SIG-M5 treated with dmso at 0.1 percent for 504 hours (cell line): ENCODE measurements at regions not wholly inside any gene's neighbourhood (a gene's known extent, or its start where the extent isn't known, plus 50 kb on each side); places are given as distances from the start of the nearest gene placed in this dataset.

ENCODE experiments used
- DNase-seq: peaks from one replicate; lab custom pipeline; 2025; ENCODE audit not compliant: unreplicated experiment; lab: John Stamatoyannopoulos, UW

DNA sequence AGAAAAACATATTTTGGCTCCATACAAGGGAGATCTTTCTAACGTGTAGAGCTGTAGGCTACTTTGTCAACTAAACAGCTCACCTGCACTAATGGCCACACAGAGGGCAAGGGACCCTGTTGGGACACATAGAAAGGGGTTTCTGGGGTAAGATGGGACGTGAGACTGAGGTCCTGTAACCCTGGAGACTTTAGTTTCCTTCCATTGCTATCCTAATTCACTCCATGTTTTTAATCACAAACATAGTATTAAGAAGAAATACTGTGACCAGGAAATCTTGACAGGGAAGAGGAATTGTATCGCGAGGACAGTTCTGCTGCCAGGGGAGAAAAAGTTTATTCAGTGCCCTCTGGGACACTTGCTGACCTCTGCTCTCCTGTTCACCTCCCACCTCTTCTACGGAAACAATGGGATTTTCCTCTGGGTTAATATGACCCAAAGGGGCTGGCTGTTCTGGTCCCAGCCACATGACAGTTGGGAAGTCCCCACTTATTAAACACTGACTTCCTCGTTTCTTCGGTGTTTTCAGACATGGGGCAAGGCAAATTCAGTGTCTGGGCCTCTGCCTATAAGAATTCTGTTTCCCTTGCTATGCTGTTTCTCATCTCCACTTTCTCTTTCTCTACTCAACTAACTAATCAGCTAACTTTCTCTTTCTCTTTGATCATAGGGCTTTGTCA lies 106.9 kb upstream of the SEMA6A start:
- no peak for DNase-seq

- DNase-seq = no peak
These were observed 100.9 kb upstream of the SEMA6A start for GRCh38 chr5:116675626-116675910.

DNA sequence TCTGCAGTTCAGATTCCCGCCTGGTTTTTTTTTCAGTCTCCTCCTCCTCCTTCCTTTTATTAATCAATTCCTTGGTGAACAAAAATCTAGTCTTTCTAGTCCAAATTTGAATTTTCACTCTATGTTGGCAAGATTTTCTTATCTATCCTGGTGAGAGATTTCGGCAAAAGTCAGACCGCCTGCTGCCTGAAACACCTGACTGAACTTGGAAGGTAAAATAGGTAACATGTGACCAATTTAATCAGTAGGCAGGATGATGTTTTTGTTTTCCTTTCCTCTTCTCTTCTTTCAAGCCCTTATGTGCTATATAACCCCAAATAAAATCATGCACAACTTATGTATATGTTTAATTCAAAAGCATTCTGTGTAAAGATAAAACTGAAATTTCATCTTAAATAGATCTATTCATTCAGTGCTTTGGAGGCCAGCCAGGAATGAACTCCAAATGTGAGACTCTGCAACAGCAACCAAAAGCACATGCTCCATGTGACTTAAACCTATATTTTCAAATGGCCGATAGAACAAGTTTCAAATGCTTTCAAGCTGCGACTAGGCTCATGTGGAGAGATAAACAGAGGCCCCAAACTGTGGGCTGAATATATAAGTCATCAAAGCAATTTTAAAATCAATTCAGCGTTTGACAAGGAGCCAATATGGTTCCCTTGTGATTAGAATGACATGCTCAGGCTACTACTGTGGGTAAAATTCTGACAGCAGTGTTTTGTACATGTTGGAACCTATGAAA lies 100.4 kb upstream of the SEMA6A start:
- no peak for DNase-seq

DNA sequence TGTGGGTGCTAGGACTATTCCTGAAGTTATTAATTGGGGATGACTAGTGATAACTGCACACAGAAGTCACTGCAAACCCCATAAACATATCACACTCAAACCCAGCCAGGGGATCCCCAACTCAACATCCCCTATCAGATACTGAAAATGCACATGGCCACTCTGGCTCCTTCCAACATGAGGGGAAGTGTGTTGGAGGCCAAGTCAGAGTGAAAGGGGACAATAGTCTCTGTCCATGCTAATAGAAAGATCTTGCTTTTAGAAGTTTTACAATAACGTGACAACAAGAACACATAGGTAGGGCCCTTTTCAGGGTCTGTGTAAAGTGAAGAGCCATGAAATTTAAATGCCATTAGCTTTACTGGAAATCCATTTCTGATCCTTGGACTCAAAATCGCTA lies 98.8 kb upstream of the SEMA6A start:
- no peak for DNase-seq

GRCh38 chr5:116672203-116672602 lies 97.6 kb upstream of the SEMA6A start:
- no peak for DNase-seq

DNA sequence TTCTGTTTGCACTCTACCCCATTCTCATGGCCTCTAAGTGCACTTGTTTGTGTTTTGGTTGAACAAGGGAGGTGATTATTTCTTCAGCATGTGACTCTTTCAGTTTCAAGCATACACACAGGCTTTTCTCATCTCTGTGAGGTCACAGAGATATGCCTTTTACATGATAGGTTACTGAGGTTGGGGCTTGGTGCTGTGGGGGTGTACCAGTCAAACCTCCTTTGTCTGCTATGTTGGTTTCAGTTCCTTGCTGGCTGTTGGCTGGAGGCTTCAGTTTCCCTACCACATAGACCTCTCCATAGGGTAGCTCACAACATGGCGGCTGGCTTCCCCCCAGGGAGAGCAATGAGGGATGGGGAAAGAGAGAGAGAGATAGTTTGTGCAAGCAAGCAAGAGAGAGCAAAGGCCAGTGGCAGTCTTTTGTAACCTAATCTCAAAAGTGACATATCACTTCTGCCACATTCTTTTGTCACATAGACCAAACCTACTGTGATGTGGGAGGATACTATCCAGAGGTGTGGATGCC lies 96.7 kb upstream of the SEMA6A start:
- no peak for DNase-seq

DNA sequence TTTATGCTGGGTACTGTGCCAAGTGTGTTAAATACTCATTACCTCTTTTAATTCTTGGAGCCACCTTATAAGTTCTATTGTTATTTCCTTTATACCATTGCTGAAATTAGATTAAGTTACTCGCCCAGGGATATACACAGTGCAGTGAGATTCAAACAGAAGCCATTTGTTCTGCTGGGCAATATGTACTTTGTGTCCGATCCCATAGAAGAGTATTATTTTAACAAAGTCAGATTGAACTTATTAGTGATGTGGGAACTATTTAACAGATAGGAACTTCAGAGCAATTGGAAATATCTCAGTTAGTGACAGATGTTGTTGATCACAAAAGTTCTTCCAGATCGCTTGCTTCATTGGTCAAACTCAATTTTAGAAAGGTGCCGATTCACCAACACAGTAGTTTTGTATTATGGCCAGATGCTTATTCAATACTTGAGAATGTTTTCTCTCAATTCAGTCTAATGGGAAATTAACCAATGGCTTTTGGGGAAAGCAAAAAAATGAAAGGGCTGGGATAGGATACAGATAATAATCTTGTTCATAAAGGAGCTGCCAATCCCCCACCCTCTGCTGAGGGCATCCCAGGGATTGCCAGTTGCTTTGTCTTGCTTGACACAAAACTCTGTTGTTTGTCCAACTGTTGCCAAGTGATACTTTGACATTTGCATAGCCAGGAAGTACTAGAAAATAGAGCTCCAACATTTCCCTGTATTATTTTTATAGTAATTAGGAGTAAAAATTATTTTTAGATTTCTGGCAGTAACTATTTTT lies 94.8 kb upstream of the SEMA6A start:
- DNase-seq = no peak

DNA sequence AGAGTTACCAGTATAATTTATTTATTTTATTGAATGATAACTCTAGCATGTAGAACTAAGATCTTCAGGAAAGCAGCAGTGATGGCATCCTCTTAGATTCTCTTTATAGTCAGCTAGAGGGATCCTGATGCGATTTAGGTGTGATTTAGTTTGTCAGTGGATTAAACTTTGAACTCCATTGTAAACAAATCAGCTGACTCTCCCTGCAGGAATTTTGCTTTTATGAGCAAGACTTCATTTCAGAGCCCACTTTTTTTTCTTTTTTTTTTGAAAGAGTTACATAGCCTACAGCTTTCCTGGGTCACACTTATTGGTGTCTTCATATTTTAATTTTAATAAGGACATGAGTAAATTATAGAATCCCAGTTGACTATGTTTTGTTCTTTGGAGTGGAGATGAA lies 93.8 kb upstream of the SEMA6A start:
- DNase-seq = no peak

- DNase-seq = no peak
These were observed 92.3 kb upstream of the SEMA6A start for GRCh38 chr5:116666901-116667300.

DNA sequence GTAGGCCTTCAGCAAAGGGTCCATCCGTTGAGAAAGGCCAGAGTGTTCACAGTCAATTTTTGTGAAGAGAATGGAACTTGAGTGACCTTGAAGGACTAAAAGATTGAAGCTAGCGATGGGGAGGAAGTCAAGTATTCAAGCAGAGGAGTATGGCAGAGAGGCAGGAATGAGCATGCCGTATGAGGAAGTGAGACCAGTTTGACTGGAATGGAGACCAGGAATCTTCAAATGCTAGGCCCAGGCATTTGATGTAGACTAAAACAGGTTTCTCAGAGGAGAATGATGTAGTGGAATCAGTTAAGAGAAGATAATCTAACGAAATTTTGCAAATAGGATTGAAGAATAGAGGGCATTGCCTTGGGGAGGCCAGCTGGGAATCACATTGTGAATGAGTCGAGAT lies 90.4 kb upstream of the SEMA6A start:
- DNase-seq = no peak

- DNase-seq = no peak
These were observed 88.5 kb upstream of the SEMA6A start for GRCh38 chr5:116663081-116663480.

- DNase-seq = no peak
These were observed 86.8 kb upstream of the SEMA6A start for GRCh38 chr5:116661419-116661818.

GRCh38 chr5:116660929-116661328 lies 86.3 kb upstream of the SEMA6A start:
- no peak for DNase-seq

GRCh38 chr5:116658830-116659229 lies 84.2 kb upstream of the SEMA6A start:
- no peak for DNase-seq

GRCh38 chr5:116658141-116658540 lies 83.5 kb upstream of the SEMA6A start:
- DNase-seq = no peak

- no peak for DNase-seq
These were observed 80.8 kb upstream of the SEMA6A start for GRCh38 chr5:116655431-116655830.

GRCh38 chr5:116654925-116655324 lies 80.3 kb upstream of the SEMA6A start:
- no peak for DNase-seq

DNA sequence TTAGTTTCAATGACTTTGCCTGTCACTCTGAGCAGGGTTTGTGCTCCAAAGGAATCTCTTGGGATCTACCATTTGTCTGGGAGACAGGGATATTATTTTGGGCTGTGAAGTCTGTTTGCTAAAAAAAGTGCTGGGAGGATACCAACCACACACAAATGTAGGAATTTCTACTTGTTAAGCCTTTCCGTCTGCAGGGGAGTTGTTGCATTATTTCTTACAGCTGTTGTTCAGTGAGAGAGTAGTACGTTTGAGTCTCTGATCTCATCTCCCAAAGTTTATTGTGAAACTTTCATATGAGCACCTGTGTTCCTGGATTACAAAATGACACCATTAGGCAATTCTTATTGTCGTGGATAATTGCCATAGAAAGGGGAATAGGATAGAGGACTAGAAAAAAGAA lies 78.3 kb upstream of the SEMA6A start:
- no peak for DNase-seq

- no peak for DNase-seq
These were observed 77.6 kb upstream of the SEMA6A start for GRCh38 chr5:116652196-116652729.

DNA sequence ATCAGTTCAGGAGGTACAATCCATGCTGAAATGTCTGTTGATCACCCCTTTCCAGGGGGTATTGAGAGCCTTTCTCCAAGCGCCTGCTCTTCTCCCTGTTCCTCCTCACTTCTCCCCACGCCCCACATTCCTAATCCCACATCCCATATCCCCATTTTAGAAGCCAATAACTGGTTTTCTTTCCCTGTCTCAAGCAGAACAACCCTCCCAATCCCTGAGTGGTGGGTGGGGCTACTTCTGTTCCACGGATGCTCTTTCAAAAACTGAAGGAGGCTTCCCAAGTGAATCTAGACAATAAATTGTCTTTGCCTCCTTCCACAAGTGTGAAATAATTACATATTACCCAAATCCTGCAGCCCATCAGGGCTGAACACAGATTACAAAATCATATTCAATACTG lies 77.0 kb upstream of the SEMA6A start:
- no peak for DNase-seq

DNA sequence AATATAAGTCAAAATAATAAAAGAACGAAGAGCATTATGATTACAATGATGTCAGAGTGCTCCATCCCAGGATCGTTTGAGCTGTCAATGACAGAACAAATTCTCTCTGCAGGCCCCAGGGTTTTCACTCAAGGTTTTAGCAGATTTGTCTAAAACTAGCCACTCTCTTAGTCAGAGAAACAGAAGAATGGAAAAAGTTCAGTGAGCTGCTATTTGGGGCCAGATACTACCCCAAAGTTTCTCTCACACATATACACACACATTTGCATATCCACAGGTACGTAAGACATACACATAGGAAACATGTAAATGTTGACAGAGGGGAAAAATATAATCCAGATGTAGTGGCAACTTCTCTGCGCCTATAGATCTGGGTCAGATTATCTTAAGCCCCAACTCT lies 76.3 kb upstream of the SEMA6A start:
- DNase-seq = no peak

GRCh38 chr5:116650544-116650943 lies 75.9 kb upstream of the SEMA6A start:
- DNase-seq = no peak
